DOHH2 (cell line): ENCODE measurements at regions not wholly inside any gene's neighbourhood (a gene's known extent, or its start where the extent isn't known, plus 50 kb on each side); places are given as distances from the start of the nearest gene placed in this dataset.
"Not testable (repeated sequence)": the region's sequence is repeated elsewhere in the genome, so short reads cannot be mapped to it uniquely, and the experiment has no call there.

Experiments
- H3F3A ChIP-seq: fragments of 200-600 bp; sonication (generic), shearing (Covaris generic); 2 replicates; pipeline ENCODE4 v1.6.0; 2016; ENCODE audit warnings: antibody characterized with exemption, mild to moderate bottlenecking; ENCODE audit not compliant: control insufficient read depth, insufficient read depth
- H3K27ac ChIP-seq: fragments of 200-600 bp; sonication (generic); 2 replicates; pipeline ENCODE4 v1.5.1; 2014; ENCODE audit warnings: low read depth, mild to moderate bottlenecking, low read length, moderate library complexity
- H3K27me3 ChIP-seq: fragments of 200-600 bp; sonication (generic); 2 replicates; pipeline ENCODE4 v1.6.1; 2014; ENCODE audit warnings: mild to moderate bottlenecking, low read length, mixed read lengths; ENCODE audit not compliant: control insufficient read depth
- H3K36me3 ChIP-seq: fragments of 200-600 bp; sonication (generic); 2 replicates; pipeline ENCODE4 v1.6.1; 2014; ENCODE audit warnings: mild to moderate bottlenecking, low read length, moderate library complexity, mixed read lengths; ENCODE audit not compliant: control insufficient read depth
- H3K4me1 ChIP-seq: fragments of 200-600 bp; sonication (generic); 2 replicates; pipeline ENCODE4 v1.6.1; 2014; ENCODE audit warnings: mild to moderate bottlenecking, low read length, mixed read lengths; ENCODE audit not compliant: control insufficient read depth
- H3K4me2 ChIP-seq: fragments of 200-600 bp; sonication (generic); 2 replicates; pipeline ENCODE4 v1.6.0; 2014; ENCODE audit warnings: mild to moderate bottlenecking, low read length, moderate library complexity
- H3K4me3 ChIP-seq: fragments of 200-600 bp; sonication (generic); 2 replicates; pipeline ENCODE4 v1.5.1; 2014; ENCODE audit warnings: mild to moderate bottlenecking, low read length, mixed read lengths
- H3K79me2 ChIP-seq: fragments of 200-600 bp; sonication (generic); 2 replicates; pipeline ENCODE4 v1.6.1; 2014; ENCODE audit warnings: mild to moderate bottlenecking, low read length, mixed read lengths; ENCODE audit not compliant: control insufficient read depth
- H3K9me2 ChIP-seq: fragments of 200-600 bp; sonication (generic); replicated peaks from 2 replicates; pipeline ENCODE4 v1.6.1; 2014; ENCODE audit warnings: mild to moderate bottlenecking, low read length, mixed read lengths; ENCODE audit not compliant: control insufficient read depth
- H3K9me3 ChIP-seq: fragments of 200-600 bp; sonication (generic); 2 replicates; pipeline ENCODE4 v1.6.1; 2014; ENCODE audit warnings: antibody characterized with exemption, low read length, mixed read lengths; ENCODE audit not compliant: control insufficient read depth, insufficient read depth
- H4K20me1 ChIP-seq: fragments of 200-600 bp; sonication (generic); 2 replicates; pipeline ENCODE4 v1.6.0; 2014; ENCODE audit warnings: low read depth, mild to moderate bottlenecking, antibody characterized with exemption, low read length, moderate library complexity; ENCODE audit not compliant: control insufficient read depth, insufficient read depth
- CTCF ChIP-seq: fragments of 200-600 bp; sonication (generic); IDR thresholded peaks from one replicate; pipeline ENCODE4 v1.5.1; 2014; ENCODE audit warnings: antibody characterized with exemption, mild to moderate bottlenecking, low read depth, low read length; ENCODE audit not compliant: poor library complexity, severe bottlenecking
- EZH2phosphoT487 ChIP-seq: fragments of 200-600 bp; sonication (generic); IDR thresholded peaks from 2 replicates; pipeline ENCODE4 v1.6.1; 2017; ENCODE audit warnings: borderline replicate concordance, mild to moderate bottlenecking, antibody characterized with exemption, low read length, moderate library complexity, mixed read lengths

GRCh38 chr2:121066526-121066925, 218.5 kb downstream of the TFCP2L1 start:
- Histone ChIP-seq H3K4me2 (no peak overlapping the region), H3K79me2 (no peaks in the 10 kb centered on the region), H3F3A (no peaks in the 10 kb centered on the region), H3K4me3 (no peak overlapping the region), H3K27me3 (no peaks in the 10 kb centered on the region), H4K20me1 (no peaks in the 10 kb centered on the region), H3K27ac (no peak overlapping the region), H3K36me3 (no peaks in the 10 kb centered on the region), H3K9me2 (no peaks in the 10 kb centered on the region), H3K4me1 (no peaks in the 10 kb centered on the region), H3K9me3 (no peaks in the 10 kb centered on the region)
- no peak for TF ChIP-seq CTCF
- no peak for TF ChIP-seq EZH2phosphoT487

GRCh38 chr2:121068851-121069250, 216.2 kb downstream of the TFCP2L1 start:
- Histone ChIP-seq H3K36me3 (no peaks in the 10 kb centered on the region), H3K27ac (no peak overlapping the region), H3K4me3 (no peak overlapping the region), H3K27me3 (0 out of 2 replicates have a peak, but pooled peaks cover 3% of the 10 kb centered on the region), H3K9me2 (no peaks in the 10 kb centered on the region), H3K4me2 (no peak overlapping the region), H3F3A (no peaks in the 10 kb centered on the region), H3K9me3 (no peaks in the 10 kb centered on the region), H3K79me2 (no peaks in the 10 kb centered on the region), H3K4me1 (no peaks in the 10 kb centered on the region), H4K20me1 (no peaks in the 10 kb centered on the region)
- TF ChIP-seq CTCF = no peak
- no peak for TF ChIP-seq EZH2phosphoT487

GRCh38 chr2:121069434-121069969, 215.5 kb downstream of the TFCP2L1 start:
- no peaks in the 10 kb centered on the region for H3K9me2 ChIP-seq
- peaks cover 8% of the 10 kb centered on the region; the same call in 1 of the 2 replicates for H3K27me3 ChIP-seq
- H3K4me2 ChIP-seq = no peak overlapping the region
- no peak for TF ChIP-seq EZH2phosphoT487
- TF ChIP-seq CTCF = no peak
- no peaks in the 10 kb centered on the region for H3K9me3 ChIP-seq
- no peaks in the 10 kb centered on the region for H4K20me1 ChIP-seq
- H3K36me3 ChIP-seq = no peaks in the 10 kb centered on the region
- no peaks in the 10 kb centered on the region for H3F3A ChIP-seq
- no peaks in the 10 kb centered on the region for H3K79me2 ChIP-seq
- no peak overlapping the region for H3K4me3 ChIP-seq
- no peak overlapping the region for H3K27ac ChIP-seq
- no peaks in the 10 kb centered on the region for H3K4me1 ChIP-seq

- not testable (repeated sequence) for H3K9me3 ChIP-seq, H3K4me2 ChIP-seq, H3K79me2 ChIP-seq, H3K36me3 ChIP-seq, H3K9me2 ChIP-seq, H3K4me3 ChIP-seq, H3K27me3 ChIP-seq, H4K20me1 ChIP-seq, H3K4me1 ChIP-seq, H3K27ac ChIP-seq, H3F3A ChIP-seq
Measured at GRCh38 chr2:121070061-121070460, 214.9 kb downstream of the TFCP2L1 start.
